ENCODE measurements at regions not wholly inside any gene's neighbourhood (a gene's known extent, or its start where the extent isn't known, plus 50 kb on each side); places are given as distances from the start of the nearest gene placed in this dataset.
"Not testable (repeated sequence)": the region's sequence is repeated elsewhere in the genome, so short reads cannot be mapped to it uniquely, and the experiment has no call there.

DNA sequence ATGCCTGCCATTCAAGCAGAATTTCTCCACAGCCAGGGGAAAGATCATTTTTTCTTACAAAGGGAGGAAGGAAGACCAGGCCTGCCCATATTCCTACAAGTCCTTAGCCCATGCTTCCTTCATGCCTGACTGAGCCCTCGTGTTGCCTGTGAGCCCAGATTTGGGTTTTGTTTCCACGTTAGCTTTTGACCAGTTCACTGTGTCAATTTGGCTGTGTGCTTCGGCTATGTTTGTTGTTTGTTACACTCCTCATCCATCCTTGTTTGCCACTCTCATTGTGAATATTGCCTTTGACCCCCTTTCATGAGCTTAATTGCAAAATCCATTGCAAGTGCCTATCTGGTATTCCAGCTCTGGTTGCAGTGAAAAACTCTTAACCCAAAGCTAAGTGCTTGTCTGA lies 84.7 kb upstream of the RIOK2 start:
- H3K4me3 ChIP-seq (ENCODE audit: control insufficient read depth in 1 of 7, extremely low read depth in 1 of 7, insufficient read depth in 4 of 7, low read depth in 2 of 7, low read length in 6 of 7): no peak overlapping the region
- H3K9me3 ChIP-seq (ENCODE audit: control extremely low read depth in 1 of 5, control insufficient read depth in 4 of 5, insufficient read depth in 2 of 5, low read depth in 1 of 5, low read length in 4 of 5): peaks cover 0 to 7% (median 0%) of the 10 kb centered on the region in 5 experiments
- no peaks in the 10 kb centered on the region for H3K4me1 ChIP-seq (ENCODE audit: control extremely low read depth in 1 of 4, control insufficient read depth in 4 of 4, insufficient read depth in 4 of 4, low read length in 3 of 4)
- no peak for DNase-seq
- WGBS (ENCODE audit: insufficient coverage): 100% methylated on average over 3 of the region's 3 CpGs
- no peak overlapping the region for H3K27ac ChIP-seq (ENCODE audit: insufficient read depth in 1 of 2, low read depth in 1 of 2, low read length in 2 of 2, poor library complexity in 1 of 2, severe bottlenecking in 2 of 2)
- no peaks in the 10 kb centered on the region for H3K36me3 ChIP-seq (ENCODE audit: control insufficient read depth in 4 of 4, insufficient read depth in 4 of 4, low read length in 3 of 4)
- ChIA-PET POLR2A (no interaction called here), CTCF (no interaction called here)
- peaks cover 0 to 2% (median 0%) of the 10 kb centered on the region in 5 experiments for H3K27me3 ChIP-seq (replicated peaks in 2 of 5; ENCODE audit: control insufficient read depth in 4 of 5, insufficient read depth in 5 of 5, low read length in 4 of 5)

DNA sequence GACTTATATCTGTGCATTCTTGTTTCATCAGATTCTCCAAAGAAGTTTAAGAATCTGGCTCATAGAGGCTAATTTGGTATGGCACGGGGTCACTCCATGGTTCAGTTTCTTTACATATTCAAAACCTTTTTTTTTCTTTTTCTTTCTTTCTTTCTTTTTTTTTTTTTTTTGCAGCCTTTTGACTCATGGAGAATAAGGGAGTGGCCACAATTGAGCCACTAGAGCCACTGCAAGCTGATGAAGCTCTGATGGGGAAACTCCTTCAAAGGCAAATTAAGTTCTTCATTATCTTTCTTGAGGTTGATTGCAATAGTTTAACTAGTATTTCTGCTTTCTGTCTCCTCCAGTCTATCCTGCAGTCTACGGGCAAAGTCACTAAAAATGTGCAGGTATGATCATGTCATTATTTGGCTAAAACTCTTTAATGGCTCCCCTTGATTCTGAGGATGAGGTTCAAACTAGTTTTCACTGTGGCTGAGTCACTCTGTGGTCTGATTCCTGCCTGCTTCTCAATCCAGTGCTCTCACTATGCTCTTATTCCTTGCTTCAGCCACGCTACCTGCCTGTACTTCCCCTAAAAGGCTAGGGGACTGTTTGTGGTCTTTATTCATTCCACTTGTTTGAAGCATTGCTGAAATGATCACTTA lies 93.5 kb upstream of the RIOK2 start:
- no peak overlapping the region for H3K4me3 ChIP-seq (ENCODE audit: control insufficient read depth in 1 of 7, extremely low read depth in 1 of 7, insufficient read depth in 4 of 7, low read depth in 2 of 7, low read length in 6 of 7)
- peaks cover 0 to 9% (median 0%) of the 10 kb centered on the region in 5 experiments for H3K9me3 ChIP-seq (ENCODE audit: control extremely low read depth in 1 of 5, control insufficient read depth in 4 of 5, insufficient read depth in 2 of 5, low read depth in 1 of 5, low read length in 4 of 5)
- H3K36me3 ChIP-seq (ENCODE audit: control insufficient read depth in 4 of 4, insufficient read depth in 4 of 4, low read length in 3 of 4): no peaks in the 10 kb centered on the region
- WGBS (ENCODE audit: insufficient coverage): no CpG with 5 or more reads among the region's 3 CpGs
- DNase-seq: no peak
- no peaks in the 10 kb centered on the region for H3K4me1 ChIP-seq (ENCODE audit: control extremely low read depth in 1 of 4, control insufficient read depth in 4 of 4, insufficient read depth in 4 of 4, low read length in 3 of 4)
- POLR2A ChIA-PET: no interaction called here
- H3K27ac ChIP-seq (ENCODE audit: insufficient read depth in 1 of 2, low read depth in 1 of 2, low read length in 2 of 2, poor library complexity in 1 of 2, severe bottlenecking in 2 of 2): no peak overlapping the region
- H3K27me3 ChIP-seq (replicated peaks in 2 of 5; ENCODE audit: control insufficient read depth in 4 of 5, insufficient read depth in 5 of 5, low read length in 4 of 5): no peaks in the 10 kb centered on the region
- CTCF ChIA-PET: no interaction called here

DNA sequence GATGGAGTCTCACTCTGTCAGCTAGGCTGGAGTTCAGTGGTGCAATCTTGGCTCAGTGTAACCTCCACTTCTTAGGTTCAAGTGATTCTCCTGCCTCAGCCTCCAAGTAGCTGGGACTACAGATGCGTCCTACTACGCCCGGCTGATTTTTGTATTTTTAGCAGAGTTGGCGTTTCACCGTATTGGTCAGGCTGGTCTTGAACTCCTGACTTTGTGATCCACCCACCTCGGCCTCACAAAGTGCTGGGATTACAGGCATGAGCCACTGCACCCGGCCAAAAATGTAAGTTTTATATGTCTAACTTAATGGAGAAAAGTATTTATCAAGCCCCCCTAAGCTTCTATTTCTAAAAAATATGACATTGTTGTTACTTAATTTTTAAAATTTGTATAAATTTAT lies 98.2 kb upstream of the RIOK2 start:
- Histone ChIP-seq H3K4me3 (ENCODE audit: control insufficient read depth in 1 of 7, extremely low read depth in 1 of 7, insufficient read depth in 4 of 7, low read depth in 2 of 7, low read length in 6 of 7) (no peak overlapping the region), H3K9me3 (ENCODE audit: control extremely low read depth in 1 of 5, control insufficient read depth in 4 of 5, insufficient read depth in 2 of 5, low read depth in 1 of 5, low read length in 4 of 5) (peaks cover 0 to 8% (median 0%) of the 10 kb centered on the region in 5 experiments), H3K27me3 (replicated peaks in 2 of 5; ENCODE audit: control insufficient read depth in 4 of 5, insufficient read depth in 5 of 5, low read length in 4 of 5) (no peaks in the 10 kb centered on the region), H3K4me1 (ENCODE audit: control extremely low read depth in 1 of 4, control insufficient read depth in 4 of 4, insufficient read depth in 4 of 4, low read length in 3 of 4) (no peaks in the 10 kb centered on the region), H3K36me3 (ENCODE audit: control insufficient read depth in 4 of 4, insufficient read depth in 4 of 4, low read length in 3 of 4) (no peaks in the 10 kb centered on the region), H3K27ac (ENCODE audit: insufficient read depth in 1 of 2, low read depth in 1 of 2, low read length in 2 of 2, poor library complexity in 1 of 2, severe bottlenecking in 2 of 2) (no peak overlapping the region)
- ChIA-PET CTCF (interaction anchor here (0.6 kb wide), 1 partner anchor 328 kb away, joined by 3 read pairs; no protein-coding TSS in a partner anchor), POLR2A (interaction anchor here (0.6 kb wide), 1 partner anchor 1352 kb away, joined by 3 read pairs; no protein-coding TSS in a partner anchor)
- 91% methylated on average over 5 of the region's 7 CpGs for WGBS (ENCODE audit: insufficient coverage)
- DNase-seq: no peak

DNA sequence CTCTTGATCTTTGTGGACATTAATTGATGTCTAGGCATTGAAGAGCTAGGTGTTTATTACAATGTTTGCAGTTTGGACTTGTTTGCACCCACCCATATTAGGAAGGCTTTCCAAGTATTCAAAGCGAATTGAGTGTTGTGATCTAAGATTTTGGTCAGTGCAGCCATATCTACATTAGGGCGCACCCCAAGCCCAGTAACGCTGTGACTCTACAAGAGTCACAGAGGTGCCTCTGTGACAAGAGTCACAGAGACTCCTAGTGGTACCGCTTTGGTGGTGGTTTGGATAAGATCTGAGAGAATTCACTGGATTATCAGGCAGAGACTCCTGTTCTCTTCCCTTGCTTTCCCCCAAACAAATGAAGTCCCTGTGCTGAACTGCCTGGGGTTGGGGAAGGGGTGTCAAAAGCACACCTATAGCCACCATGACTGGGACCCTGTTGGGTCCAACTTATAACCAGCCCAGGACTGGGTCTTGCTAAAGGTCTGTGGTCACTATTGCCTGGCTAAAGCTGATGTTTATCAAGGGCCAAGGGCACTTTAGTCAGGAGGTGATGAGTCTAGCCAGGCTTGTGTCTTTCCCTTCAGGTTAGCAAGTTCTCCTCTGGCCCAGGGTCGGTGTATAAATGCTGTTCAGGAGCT lies 114.1 kb upstream of the RIOK2 start:
- DNase-seq: peak; percentile 12 to 36 (median 31)
- POLR2A ChIA-PET: no interaction called here
- no peak overlapping the region for H3K27ac ChIP-seq (ENCODE audit: insufficient read depth in 1 of 2, low read depth in 1 of 2, low read length in 2 of 2, poor library complexity in 1 of 2, severe bottlenecking in 2 of 2)
- no peaks in the 10 kb centered on the region for H3K36me3 ChIP-seq (ENCODE audit: control insufficient read depth in 4 of 4, insufficient read depth in 4 of 4, low read length in 3 of 4)
- H3K27me3 ChIP-seq (replicated peaks in 2 of 5; ENCODE audit: control insufficient read depth in 4 of 5, insufficient read depth in 5 of 5, low read length in 4 of 5): no peaks in the 10 kb centered on the region
- no peaks in the 10 kb centered on the region for H3K4me1 ChIP-seq (ENCODE audit: control extremely low read depth in 1 of 4, control insufficient read depth in 4 of 4, insufficient read depth in 4 of 4, low read length in 3 of 4)
- WGBS (ENCODE audit: insufficient coverage): 69% methylated on average over 2 of the region's 5 CpGs
- no peak overlapping the region for H3K4me3 ChIP-seq (ENCODE audit: control insufficient read depth in 1 of 7, extremely low read depth in 1 of 7, insufficient read depth in 4 of 7, low read depth in 2 of 7, low read length in 6 of 7)
- CTCF ChIA-PET: interaction anchor here (1.2 kb wide), 2 partner anchors 11 to 237 kb away, joined by 3 read pairs; no protein-coding TSS in a partner anchor
- no peaks in the 10 kb centered on the region for H3K9me3 ChIP-seq (ENCODE audit: control extremely low read depth in 1 of 5, control insufficient read depth in 4 of 5, insufficient read depth in 2 of 5, low read depth in 1 of 5, low read length in 4 of 5)

DNA sequence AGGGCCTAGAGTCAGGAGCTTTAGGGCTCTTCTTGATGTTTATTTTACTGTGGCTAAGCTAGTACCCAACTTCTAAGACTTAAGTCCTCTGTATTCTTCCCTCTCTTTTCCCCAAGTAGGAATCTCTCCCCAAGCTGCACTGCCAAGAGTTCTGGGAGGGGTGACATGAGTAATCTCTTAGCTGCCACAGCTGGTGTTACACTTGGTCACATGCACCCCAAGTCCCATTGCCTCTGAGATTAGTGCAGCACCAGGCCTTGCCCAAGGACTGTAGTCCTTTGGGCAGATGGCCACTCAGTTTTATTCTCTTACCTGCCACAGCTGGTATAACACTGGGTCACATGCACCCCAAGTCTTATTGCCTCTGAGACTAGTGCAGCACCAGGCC lies 114.7 kb upstream of the RIOK2 start:
- ChIA-PET CTCF (interaction anchor here (1.2 kb wide), 2 partner anchors 11 to 237 kb away, joined by 3 read pairs; no protein-coding TSS in a partner anchor), POLR2A (no interaction called here)
- H3K9me3 ChIP-seq (ENCODE audit: control extremely low read depth in 1 of 5, control insufficient read depth in 4 of 5, insufficient read depth in 2 of 5, low read depth in 1 of 5, low read length in 4 of 5): no peaks in the 10 kb centered on the region
- no peak overlapping the region for H3K27ac ChIP-seq (ENCODE audit: insufficient read depth in 1 of 2, low read depth in 1 of 2, low read length in 2 of 2, poor library complexity in 1 of 2, severe bottlenecking in 2 of 2)
- no peak overlapping the region for H3K4me3 ChIP-seq (ENCODE audit: control insufficient read depth in 1 of 7, extremely low read depth in 1 of 7, insufficient read depth in 4 of 7, low read depth in 2 of 7, low read length in 6 of 7)
- no peaks in the 10 kb centered on the region for H3K27me3 ChIP-seq (replicated peaks in 2 of 5; ENCODE audit: control insufficient read depth in 4 of 5, insufficient read depth in 5 of 5, low read length in 4 of 5)
- no peak for DNase-seq
- H3K36me3 ChIP-seq (ENCODE audit: control insufficient read depth in 4 of 4, insufficient read depth in 4 of 4, low read length in 3 of 4): no peaks in the 10 kb centered on the region
- H3K4me1 ChIP-seq (ENCODE audit: control extremely low read depth in 1 of 4, control insufficient read depth in 4 of 4, insufficient read depth in 4 of 4, low read length in 3 of 4): no peaks in the 10 kb centered on the region

DNA sequence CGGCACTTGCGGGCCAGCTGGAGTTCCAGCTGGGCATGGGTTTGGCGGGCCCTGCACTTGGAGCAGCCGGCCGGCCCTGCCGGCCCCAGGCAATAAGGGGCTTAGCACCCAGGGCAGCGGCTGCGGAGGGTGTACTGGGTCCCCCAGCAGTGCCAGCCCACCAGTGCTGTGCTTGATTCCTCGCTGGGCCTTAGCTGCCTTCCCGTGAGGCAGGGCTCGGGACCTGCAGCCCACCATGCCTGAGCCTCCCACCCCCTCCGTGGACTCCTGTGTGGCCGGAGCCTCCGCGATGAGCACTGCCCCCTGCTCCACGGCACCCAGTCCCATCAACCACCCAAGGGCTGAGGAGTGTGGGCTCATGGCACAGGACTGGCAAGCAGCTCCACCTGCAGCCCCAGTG lies 118.1 kb upstream of the RIOK2 start:
- H3K27me3 ChIP-seq (replicated peaks in 2 of 5; ENCODE audit: control insufficient read depth in 4 of 5, insufficient read depth in 5 of 5, low read length in 4 of 5); H3K9me3 ChIP-seq (ENCODE audit: control extremely low read depth in 1 of 5, control insufficient read depth in 4 of 5, insufficient read depth in 2 of 5, low read depth in 1 of 5, low read length in 4 of 5); DNase-seq; POLR2A ChIA-PET; H3K27ac ChIP-seq (ENCODE audit: insufficient read depth in 1 of 2, low read depth in 1 of 2, low read length in 2 of 2, poor library complexity in 1 of 2, severe bottlenecking in 2 of 2); H3K4me1 ChIP-seq (ENCODE audit: control extremely low read depth in 1 of 4, control insufficient read depth in 4 of 4, insufficient read depth in 4 of 4, low read length in 3 of 4); H3K4me3 ChIP-seq (ENCODE audit: control insufficient read depth in 1 of 7, extremely low read depth in 1 of 7, insufficient read depth in 4 of 7, low read depth in 2 of 7, low read length in 6 of 7); CTCF ChIA-PET; H3K36me3 ChIP-seq (ENCODE audit: control insufficient read depth in 4 of 4, insufficient read depth in 4 of 4, low read length in 3 of 4): not testable (repeated sequence)
- WGBS (ENCODE audit: insufficient coverage): 82% methylated on average over 11 of the region's 16 CpGs

DNA sequence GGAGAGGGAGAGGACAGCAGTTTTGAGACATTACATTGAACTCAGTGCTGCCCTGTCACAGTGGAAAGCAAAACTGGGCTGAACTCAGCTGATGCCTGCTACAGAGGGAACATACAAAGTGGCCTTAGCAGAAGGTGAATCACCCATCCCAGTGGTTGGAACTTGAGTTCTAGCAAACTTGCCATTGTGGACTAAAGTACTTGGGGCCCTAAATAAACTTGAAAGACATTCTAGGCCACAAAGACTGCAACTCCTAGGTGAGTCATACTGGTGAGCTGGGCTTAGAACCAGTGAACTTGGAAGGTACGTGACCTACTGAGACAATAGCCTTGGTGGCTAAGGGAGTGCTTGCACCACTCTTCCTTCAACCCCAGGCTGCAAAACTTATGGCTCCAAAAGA lies 155.7 kb upstream of the RIOK2 start:
- no peaks in the 10 kb centered on the region for H3K27me3 ChIP-seq (replicated peaks in 2 of 5; ENCODE audit: control insufficient read depth in 4 of 5, insufficient read depth in 5 of 5, low read length in 4 of 5)
- WGBS (ENCODE audit: insufficient coverage): 91% methylated on average over 1 of the region's 1 CpG
- peaks cover 0 to 11% (median 0%) of the 10 kb centered on the region in 5 experiments for H3K9me3 ChIP-seq (ENCODE audit: control extremely low read depth in 1 of 5, control insufficient read depth in 4 of 5, insufficient read depth in 2 of 5, low read depth in 1 of 5, low read length in 4 of 5)
- no peaks in the 10 kb centered on the region for H3K36me3 ChIP-seq (ENCODE audit: control insufficient read depth in 4 of 4, insufficient read depth in 4 of 4, low read length in 3 of 4)
- ChIA-PET CTCF (no interaction called here), POLR2A (no interaction called here)
- H3K4me3 ChIP-seq (ENCODE audit: control insufficient read depth in 1 of 7, extremely low read depth in 1 of 7, insufficient read depth in 4 of 7, low read depth in 2 of 7, low read length in 6 of 7): no peak overlapping the region
- DNase-seq: no peak
- H3K27ac ChIP-seq (ENCODE audit: insufficient read depth in 1 of 2, low read depth in 1 of 2, low read length in 2 of 2, poor library complexity in 1 of 2, severe bottlenecking in 2 of 2): no peak overlapping the region
- peaks cover 0 to 7% (median 0%) of the 10 kb centered on the region in 4 experiments for H3K4me1 ChIP-seq (ENCODE audit: control extremely low read depth in 1 of 4, control insufficient read depth in 4 of 4, insufficient read depth in 4 of 4, low read length in 3 of 4)

Data from common myeloid progenitor, CD34-positive (primary cell).